Upper lobe of left lung (tissue), 4 donors: ENCODE measurements at regions not wholly inside any gene's neighbourhood (a gene's known extent, or its start where the extent isn't known, plus 50 kb on each side); places are given as distances from the start of the nearest gene placed in this dataset.

Source experiments
- CTCF ChIP-seq, 6 experiments: fragments of 450-650 bp in 4 of 6; fragments of 200-600 bp in 2 of 6; sonication (generic) in 2 of 6; IDR thresholded peaks; one replicate each; pipeline ENCODE4 v1.5.1; 2016 to 2019; ENCODE audit warnings: antibody characterized with exemption in 6 of 6
- EP300 ChIP-seq, 4 donors: sonication (generic); formaldehyde crosslinking; IDR thresholded peaks; one replicate each; pipeline ENCODE4 v1.5.1; 2017; ENCODE audit warnings: antibody characterized with exemption in 4 of 4, control low read depth in 2 of 4
- POLR2A ChIP-seq, 4 donors: fragments of 450-650 bp; IDR thresholded peaks; one replicate each; pipeline ENCODE4 v1.5.1; 2016 to 2017; ENCODE audit warnings: antibody characterized with exemption in 4 of 4, mild to moderate bottlenecking in 2 of 4
- POLR2AphosphoS5 ChIP-seq, 2 donors: sonication (generic); formaldehyde crosslinking; IDR thresholded peaks; one replicate each; pipeline ENCODE4 v1.5.1; 2017; ENCODE audit warnings: antibody characterized with exemption in 2 of 2

- TF ChIP-seq POLR2A (IDR thresholded peaks at IDR 0.05), result no peak
- no peak for TF ChIP-seq CTCF (IDR thresholded peaks at IDR 0.05)
- no peak for TF ChIP-seq POLR2AphosphoS5 (IDR thresholded peaks at IDR 0.05)
- TF ChIP-seq EP300 (IDR thresholded peaks at IDR 0.05), result no peak
Measured at GRCh38 chr10:57367412-57367811, 900.3 kb downstream of the IPMK start.
